IPS-NIHi7 (cell line): ENCODE measurements at regions not wholly inside any gene's neighbourhood (a gene's known extent, or its start where the extent isn't known, plus 50 kb on each side); places are given as distances from the start of the nearest gene placed in this dataset.

Experiments
- DNase-seq: peaks from one replicate; pipeline ENCODE4 v3.0.0; 2012; ENCODE audit warnings: mixed read lengths; ENCODE audit errors: extremely low spot score

DNA sequence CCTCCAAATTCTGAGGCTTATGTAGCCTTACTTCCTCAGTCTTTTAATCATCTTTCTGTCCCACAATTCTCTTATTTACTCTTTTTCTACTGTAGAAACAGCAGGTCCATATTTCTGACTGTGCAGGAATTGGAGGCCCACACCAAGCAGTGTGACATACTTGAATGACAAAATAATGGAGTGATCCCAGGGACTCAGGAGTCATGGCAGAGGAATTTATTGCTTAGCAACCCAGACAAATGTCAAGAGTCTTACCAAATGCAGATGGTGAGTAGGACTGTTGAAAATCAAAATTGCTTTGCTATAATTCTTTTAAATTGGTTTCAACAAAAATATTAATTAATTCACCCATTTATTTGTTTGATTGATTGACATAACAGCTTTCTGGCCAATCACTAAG lies 59.9 kb downstream of the HTR1B start:
- peak; percentile 13 for DNase-seq

DNA sequence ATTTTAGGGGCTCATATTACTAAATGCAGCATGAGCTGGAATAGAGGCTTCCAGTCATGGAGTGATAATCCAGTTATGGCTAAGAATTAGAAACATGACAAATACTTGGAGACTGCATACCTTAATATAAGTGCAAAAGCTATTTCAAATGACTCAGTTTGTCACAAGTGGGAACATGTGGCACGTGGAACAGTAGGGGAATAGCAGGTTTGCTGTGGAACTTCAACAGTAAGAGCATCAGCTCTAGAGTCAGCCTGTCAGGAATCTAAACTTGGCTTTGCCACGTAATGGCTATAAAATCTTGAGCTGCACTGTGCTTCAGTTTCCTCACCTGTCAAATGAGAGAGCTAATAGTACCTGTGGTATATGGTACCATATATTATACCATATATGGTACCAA lies 62.1 kb downstream of the HTR1B start:
- DNase-seq = no peak

DNA sequence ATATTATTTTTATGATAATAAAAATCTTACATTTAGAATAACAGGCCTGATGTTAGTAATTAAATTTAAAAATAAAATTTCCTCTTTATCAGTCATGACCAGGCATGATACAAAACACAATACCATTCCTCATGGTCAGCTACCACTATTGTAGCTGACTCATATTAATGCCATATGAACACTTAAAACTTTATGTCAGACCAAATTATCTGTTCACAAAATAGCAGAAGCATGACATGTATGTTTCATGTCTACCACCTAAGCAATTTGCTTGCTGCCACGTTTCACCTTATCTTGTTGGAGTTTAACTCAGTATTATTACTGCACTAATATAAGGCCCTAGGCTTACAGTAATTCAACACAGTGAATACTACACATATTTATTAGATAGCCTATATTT lies 65.7 kb downstream of the HTR1B start:
- DNase-seq = no peak

DNA sequence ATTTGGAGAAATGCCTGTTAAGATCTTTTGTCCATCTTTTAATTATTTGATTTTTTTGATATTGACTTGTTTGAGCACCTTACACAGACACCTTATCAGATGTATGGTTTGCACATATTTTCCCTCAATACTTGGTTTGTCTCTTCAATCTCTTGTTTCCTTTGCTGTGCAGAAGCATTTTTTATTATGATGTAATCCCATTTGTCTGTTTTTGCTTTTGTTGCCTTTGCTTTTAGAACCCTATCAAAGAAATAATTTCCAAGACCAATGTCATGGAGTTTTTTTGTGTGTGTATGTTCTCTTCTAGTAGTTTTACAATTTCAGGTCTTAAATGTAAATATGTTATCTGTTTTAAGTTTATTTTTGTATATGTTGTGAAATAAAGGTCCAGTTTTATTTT lies 73.9 kb downstream of the HTR1B start:
- DNase-seq = no peak

DNA sequence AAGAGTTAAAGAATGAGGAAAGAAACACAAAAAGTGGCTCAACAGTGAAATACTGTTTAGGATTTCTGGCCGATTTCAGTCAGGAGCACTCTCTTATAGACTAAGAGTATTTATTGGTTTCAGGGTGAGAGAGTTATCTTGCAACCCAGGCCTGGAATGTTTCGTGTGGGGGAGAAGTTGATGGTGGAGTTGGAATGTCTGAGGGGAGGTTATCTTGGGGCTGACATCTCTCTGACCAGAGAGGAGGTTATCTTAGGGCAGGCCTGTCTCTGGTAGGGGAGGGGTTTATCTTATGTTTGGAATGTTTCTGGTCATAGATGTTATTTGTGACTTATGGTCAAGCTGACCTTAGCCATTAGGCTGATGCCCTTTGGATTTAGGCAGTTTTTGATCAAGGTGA lies 80.3 kb downstream of the HTR1B start:
- no peak for DNase-seq

DNA sequence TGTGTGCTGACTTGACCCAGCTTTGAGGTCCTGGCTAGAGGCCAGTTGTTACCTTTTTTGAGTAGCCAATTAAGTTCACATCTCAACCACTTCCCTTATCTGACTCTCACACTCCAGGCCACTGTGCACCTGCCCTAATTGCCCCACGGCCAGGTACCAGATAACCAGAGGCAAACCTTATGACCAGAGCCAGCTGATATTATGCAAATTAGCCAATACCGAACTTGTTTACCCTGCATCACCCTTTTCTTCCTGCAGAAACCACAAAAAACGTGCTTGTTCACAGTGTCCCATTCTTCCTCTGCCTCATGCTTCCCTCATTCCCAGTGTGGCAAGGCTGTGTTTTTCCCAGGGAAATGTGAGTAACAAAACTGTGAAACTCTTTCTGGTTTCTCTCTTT lies 89.3 kb downstream of the HTR1B start:
- no peak for DNase-seq

DNA sequence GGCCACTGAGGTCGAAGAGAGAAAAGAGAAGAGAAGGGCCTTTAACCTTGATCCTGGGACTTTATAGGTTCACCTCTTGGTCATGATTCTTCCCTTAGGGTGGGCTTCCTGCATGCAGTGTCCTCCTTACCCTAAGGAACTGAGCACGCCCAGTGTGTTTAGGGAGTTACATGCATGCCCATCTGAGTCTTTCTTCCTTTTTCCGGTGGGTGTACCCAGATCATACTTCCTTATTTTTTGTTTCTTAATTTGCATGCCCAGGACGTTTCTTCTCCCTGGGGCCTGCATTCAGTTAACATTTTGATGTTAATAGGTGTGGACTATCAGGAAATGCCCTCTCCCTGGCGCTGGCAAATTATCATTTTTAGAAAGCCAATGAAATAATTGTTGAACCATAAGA lies 91.5 kb downstream of the HTR1B start:
- no peak for DNase-seq

DNA sequence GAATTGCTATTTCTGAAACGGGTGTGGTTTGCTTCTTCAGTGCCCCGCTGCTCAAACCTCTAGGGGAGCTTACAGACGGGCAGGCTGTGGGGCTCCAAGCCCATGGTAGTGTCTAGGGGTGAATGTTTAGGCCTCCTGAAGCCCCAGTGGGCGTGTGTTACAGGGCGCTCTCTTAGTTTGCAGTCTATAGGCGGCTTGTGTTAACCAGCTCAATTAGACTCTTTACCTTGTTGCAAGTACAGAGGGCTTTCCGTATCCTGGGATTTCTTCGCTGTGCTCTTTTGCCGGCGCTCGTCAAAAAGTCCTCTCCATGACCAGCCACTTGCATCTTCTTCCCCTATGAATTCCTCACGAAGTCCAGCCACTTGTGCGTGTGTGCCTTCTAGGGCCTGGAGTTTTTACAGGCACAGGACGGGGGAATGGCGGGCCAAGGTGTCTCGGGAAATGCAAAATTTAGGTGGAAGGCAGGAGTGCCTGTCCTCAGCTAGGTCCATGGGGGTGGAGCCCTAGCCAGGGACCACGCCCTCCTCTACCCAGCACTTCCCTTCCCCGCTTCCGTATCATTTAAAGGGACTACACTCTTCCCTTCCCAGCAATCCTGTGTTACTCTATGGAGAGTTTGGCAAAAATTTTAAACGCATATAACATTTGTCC lies 94.5 kb downstream of the HTR1B start:
- peak; percentile 35 for DNase-seq

DNA sequence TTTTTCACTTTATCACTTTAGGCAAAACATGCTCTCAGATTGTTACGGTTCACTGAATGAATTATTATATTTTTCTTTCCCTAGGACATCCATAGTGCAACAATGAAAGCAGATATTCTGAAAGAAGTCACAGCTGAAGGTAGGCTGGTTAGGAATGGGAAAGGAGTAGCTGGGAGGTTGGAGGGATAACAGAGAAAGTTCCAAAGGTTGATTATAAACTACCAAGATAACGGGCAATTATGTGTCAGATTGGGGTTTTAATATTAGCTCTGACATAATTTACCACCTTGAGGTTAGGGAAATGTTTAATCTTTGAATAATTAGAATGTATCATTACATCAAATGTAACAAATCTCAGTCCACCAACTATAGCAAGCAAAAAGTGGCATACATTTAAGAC lies 96.5 kb downstream of the HTR1B start:
- no peak for DNase-seq

DNA sequence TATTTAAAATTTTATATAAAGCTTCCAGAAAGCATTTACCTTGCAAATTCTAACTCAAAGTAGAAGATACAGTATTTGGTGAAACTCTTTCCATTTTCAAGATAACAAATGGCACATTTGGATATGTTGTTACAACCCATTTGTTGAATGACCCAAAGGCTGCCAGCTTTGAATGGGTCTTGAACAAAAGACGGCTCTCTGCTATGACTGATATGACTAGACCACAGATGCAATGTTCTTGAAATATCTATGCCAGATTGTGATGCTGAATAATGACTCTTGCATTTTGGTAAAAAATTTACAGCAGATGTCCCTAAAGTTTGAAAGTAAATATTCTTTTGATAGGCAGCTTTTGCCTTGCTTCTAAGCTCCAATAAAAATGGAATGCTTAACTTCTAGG lies 99.6 kb downstream of the HTR1B start:
- no peak for DNase-seq

DNA sequence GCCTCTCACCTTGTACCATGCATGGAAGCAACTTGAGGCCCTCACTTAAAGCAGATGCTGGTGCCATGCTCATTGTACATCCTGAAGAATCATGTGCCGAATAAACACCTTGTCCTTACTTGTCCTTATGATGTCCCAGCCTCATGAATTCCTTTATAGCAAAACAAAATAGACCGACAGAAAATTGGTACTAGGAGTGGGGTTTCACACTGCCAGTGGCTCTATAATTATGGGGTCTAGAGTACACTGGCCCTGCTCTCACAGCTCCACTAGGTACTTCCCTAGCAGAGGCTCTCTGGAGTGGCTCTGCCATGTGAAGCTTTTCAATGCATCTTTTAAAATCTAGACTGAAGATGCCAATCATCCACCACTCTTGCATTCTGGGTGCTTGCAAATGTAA lies 101.2 kb downstream of the HTR1B start:
- DNase-seq = no peak

DNA sequence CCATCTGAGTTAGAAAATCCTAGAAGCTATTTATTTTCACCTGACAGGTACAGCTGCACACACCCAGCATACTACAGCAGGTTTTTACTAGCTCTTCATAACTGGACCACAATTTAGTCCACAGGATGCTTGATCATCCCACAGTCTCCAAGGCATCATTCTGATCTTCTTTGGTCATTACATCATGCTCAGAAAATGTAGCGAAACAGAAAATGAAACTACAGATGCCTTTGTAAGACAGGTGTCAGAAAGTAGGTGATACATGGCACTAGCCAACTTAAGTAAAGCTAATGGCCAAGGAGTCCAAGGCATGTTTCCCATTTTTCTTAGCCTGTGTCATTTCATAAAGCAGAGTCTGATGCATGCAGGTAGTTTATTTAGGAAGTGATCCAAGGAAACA lies 102.3 kb downstream of the HTR1B start:
- no peak for DNase-seq

DNA sequence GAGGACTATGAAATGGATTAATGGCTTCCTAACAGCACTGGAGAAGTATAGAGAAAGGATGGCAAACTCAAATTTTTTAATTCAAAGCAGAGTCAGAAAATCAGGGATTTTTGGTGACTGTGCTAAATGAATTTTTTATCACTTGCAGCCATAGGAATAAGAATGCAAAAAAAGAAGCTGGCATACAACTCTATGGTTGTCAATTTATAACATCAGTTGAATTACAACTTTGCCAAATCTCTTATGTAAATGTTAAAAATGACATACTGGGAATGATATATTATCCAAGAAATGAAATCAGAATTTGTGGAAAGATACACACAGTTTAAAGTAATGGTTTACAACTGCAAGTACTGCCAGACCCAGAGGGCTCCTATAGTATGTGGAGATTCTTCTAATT lies 106.5 kb downstream of the HTR1B start:
- no peak for DNase-seq

DNA sequence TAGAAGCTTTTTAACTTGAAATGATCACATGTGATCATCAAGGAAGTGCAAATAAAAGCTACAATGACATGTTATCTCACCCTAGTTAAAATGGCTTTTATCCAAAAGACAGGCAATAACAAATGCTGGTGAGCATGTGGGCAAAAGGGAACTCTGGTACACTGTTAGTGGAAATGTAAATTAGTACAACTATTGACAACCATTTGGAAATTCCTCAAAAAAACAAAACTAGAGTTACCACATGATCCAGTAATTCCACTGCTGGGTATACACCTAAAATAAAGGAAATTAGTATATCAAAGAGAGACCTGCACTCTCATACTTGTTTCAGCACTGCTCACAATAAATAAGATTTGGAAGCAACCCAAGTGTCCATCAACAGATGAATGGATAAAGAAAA lies 108.7 kb downstream of the HTR1B start:
- DNase-seq = no peak

DNA sequence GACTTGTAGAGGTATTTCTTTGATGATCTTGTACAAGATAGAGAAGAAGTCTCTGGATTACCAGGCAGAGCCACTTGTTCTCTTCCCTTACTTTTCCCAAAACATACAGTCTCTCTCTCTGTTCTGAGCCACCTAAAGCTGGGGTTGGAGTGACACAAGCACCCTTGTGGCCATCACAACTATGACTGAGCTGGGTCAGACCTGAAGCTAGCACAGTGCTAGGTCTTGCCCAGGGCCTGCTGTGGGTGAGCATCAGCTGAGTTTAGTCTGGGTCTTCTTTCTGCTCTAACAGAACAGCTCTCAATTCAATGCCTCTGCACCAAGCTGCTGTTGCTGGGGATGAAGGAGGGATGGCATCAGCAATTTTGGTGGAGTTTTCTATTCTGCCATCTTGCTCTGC lies 110.2 kb downstream of the HTR1B start:
- no peak for DNase-seq

DNA sequence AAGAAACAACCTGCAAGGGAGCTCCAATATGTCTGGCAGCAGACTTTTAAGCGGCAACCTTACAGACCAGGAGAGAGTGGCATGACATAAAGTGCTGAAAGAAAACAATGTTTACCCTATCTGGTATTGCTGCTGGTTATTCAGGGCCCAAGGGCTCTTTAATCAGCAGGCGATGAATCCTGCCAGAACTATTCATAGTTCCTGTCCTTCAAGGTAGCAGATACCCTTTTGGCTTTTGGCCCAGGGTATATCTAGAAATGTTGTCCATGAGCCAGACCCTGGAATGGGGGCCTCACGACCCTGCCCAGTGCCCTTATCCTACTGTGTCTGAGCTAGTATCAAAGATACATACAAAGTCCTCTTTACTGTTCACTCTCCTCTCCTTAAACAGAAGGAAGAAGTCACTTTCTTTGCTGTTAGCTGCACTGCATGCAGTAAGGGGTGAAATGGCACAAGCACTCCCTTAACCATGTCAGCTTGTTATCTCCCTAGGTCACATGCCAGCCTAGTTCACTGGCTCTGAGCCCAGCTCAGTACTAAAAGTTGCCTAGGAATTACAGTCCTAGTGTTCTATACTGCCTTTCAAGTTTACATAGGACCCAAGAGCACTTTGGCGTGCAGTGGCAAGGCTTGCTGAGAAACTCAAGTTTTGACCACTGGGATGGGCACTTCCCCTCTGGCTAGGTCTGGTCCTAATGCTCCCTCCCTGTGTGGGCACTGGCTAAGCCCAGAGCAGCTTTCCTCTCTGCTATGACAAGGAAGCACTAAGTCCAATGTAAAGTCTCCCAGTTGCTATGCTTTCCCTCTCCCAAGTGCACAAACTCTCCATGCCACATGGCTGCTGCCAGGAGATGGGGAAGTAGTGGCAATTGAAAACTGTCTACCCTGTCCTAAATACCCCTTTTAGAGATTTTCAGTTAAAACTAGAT lies 122.0 kb downstream of the HTR1B start:
- DNase-seq = no peak

DNA sequence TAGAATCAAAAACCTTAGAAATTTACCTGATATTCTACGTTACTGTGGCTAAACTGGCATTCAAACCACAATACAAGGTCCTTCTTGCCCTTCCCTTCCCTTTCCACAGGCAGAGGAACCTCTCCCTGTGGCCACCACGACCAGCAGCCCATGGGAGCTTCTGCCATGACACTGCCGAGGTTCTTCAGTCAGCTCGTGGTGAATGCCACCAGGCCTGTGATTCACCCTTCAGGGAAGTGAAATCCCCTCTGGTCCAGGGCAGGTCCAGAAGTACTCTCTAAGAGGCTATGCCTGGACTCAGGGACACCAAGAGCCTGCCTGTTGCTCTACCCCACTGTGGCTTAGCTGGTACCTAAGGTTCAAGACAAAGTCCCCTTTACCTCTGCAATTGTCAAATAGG lies 123.0 kb downstream of the HTR1B start:
- DNase-seq = no peak

DNA sequence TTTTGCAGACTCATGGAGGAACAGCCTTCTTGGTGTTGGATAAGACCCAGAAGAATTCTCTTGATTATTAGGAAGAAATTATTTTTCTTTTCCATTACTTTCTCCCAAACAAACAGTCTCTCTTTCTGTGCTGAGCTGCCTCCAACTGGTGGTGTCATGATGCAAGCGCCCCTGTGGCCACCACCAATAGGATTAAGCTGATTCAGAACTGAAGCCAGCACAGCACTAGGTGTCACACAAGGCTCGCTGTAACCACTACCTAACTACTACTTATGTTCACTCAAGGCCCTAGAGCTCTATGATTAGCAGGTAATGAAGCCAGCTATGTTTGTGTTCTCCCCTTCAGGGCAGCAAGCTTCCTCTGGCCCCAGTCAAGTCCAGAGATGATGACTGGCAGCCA lies 123.4 kb downstream of the HTR1B start:
- no peak for DNase-seq

DNA sequence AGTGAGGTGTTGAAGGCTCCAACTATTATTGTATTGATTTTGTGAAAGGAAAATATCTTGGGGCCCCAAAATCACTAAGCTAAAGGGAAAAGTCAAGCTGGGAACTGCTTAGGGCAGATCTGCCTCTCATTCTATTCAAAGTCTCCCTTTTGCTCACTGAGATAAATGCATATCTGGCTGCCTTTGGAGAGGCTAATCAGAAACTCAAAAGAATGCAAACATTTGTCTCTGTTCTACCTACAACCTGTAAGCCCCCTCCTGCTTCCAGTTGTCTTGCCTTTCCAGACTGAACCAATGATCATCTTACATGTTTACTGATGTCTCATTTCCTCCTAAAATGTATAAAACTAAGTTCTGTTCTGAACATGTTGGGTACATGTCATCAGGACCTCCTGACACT lies 125.9 kb downstream of the HTR1B start:
- DNase-seq = peak; percentile 7

DNA sequence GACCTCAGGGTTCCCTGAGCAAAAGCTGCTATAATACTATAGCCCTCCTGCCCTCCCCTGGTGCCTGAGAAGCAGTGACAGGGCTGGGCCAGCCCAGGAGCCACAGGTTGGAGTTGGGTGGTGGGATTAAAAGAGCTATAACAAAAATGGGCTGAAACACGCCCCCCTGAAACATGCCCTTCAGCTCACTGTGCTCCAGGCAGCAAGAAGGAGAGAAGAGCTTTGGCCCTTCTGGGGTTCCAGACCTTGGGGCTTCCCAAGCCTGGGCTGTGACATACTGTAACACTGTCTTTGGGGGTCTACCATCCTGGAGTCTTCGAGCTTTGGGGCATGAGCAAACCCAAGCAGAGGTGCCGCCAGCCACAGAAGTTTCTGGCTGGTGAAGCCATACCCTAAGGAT lies 129.2 kb downstream of the HTR1B start:
- DNase-seq = no peak

DNA sequence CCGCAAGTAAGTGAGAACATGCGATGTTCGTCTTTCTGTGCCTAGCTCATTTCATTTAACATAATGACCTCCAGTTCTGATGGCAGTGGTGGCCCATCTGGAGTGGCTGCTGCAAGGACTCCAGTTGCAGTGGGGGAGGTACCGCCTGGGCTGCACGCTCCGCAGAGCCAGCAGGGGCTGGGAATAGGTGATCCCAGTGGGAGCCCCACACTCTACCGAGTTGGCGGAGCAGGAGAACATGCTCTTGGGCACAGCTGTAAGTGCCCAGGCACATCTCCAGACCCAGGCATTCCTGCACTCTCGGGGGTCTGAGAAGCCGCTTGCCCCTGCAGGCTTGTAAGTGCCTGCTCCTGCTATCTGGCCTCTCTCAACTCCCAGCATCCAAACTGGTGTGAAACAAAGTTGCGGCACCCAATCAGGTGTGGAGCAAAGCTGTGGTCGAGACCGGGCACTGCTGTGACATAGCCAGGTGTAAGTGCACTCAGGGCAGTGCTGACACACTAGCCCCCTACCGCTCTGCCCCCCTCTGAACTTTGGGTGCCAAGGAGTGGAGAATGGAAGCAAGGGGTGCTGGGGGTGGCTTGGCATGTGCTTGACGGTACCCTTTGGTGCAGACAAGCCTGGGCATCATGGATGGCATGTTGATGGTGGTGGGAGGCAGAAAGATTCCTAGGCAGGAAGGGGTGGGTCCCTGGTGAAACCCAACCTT lies 130.2 kb downstream of the HTR1B start:
- no peak for DNase-seq

DNA sequence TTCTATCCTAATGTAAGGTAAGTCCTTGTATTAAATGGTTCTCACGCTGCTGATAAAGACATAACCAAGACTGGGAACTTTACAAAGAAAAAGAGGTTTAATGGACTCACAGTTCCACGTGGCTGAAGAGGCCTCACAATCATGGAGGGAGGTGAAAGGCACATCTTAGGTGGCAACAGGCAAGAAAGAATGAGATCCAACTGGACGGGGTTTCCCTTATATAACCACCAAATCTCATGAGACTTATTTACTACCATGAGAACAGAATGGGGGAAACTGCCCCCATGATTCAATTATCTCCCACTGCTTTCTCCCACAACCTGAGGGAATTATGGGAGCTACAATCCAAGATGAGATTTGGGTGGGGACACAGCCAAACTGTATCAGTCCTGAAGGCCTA lies 136.6 kb downstream of the HTR1B start:
- no peak for DNase-seq

DNA sequence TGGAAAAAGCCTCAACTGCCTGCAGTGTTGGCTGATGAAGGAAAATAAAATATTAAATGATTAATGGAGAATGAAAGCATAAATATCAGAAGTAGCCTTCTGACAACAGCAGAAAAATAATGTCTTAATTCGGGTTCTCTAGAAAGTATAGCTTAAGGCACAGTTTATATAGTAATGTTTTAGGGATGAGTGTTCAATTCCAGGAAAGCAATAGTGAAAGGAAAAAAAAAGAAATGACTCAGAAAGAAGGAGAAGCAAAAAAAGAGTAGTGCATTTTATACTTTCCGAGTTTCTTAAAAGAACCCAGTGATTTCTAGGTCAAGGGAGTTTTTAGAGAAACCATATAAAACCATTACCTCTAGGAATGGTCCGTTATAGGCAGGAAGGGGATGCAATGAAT lies 137.3 kb downstream of the HTR1B start:
- no peak for DNase-seq
